Ishikawa (cell line): ENCODE measurements at regions not wholly inside any gene's neighbourhood (a gene's known extent, or its start where the extent isn't known, plus 50 kb on each side); places are given as distances from the start of the nearest gene placed in this dataset.

Source experiments
- CEBPB ChIP-seq: IDR thresholded peaks from 2 replicates; pipeline ENCODE4 v1.6.1; 2012
- CREB1 ChIP-seq: IDR thresholded peaks from 2 replicates; pipeline ENCODE4 v1.6.1; 2012; ENCODE audit warnings: low read depth
- EGR1 ChIP-seq: IDR thresholded peaks from 2 replicates; pipeline ENCODE4 v1.6.1; 2012
- EP300 ChIP-seq: IDR thresholded peaks from 2 replicates; pipeline ENCODE4 v1.6.1; 2012; ENCODE audit warnings: borderline replicate concordance
- FOXM1 ChIP-seq: IDR thresholded peaks from 2 replicates; pipeline ENCODE4 v1.6.1; 2012; ENCODE audit warnings: low read depth, borderline replicate concordance
- NFIC ChIP-seq: IDR thresholded peaks from 2 replicates; pipeline ENCODE4 v1.6.1; 2012
- RAD21 ChIP-seq: IDR thresholded peaks from 2 replicates; pipeline ENCODE4 v1.6.1; 2012; ENCODE audit warnings: low read depth
- TAF1 ChIP-seq: IDR thresholded peaks from 2 replicates; pipeline ENCODE4 v1.6.1; 2012; ENCODE audit warnings: low read depth, mild to moderate bottlenecking
- TCF12 ChIP-seq: IDR thresholded peaks from 2 replicates; pipeline ENCODE4 v1.6.1; 2012; ENCODE audit warnings: low read depth
- TEAD4 ChIP-seq: IDR thresholded peaks from 2 replicates; pipeline ENCODE4 v1.6.1; 2012
- YY1 ChIP-seq: IDR thresholded peaks from 2 replicates; pipeline ENCODE4 v1.6.1; 2012; ENCODE audit warnings: low read depth
- ZBTB7A ChIP-seq: IDR thresholded peaks from 2 replicates; pipeline ENCODE4 v1.6.1; 2012; ENCODE audit warnings: low read depth
- TF ChIP-seq, protein P1 (sequence below): IDR thresholded peaks from 2 replicates; pipeline ENCODE4 v1.6.1; 2012; ENCODE audit warnings: low read depth, mild to moderate bottlenecking
- TF ChIP-seq, protein P2 (sequence below): IDR thresholded peaks from 2 replicates; pipeline ENCODE4 v1.6.1; 2012
- TF ChIP-seq, protein P3 (sequence below): IDR thresholded peaks from 2 replicates; pipeline ENCODE4 v1.6.1; 2012

DNA sequence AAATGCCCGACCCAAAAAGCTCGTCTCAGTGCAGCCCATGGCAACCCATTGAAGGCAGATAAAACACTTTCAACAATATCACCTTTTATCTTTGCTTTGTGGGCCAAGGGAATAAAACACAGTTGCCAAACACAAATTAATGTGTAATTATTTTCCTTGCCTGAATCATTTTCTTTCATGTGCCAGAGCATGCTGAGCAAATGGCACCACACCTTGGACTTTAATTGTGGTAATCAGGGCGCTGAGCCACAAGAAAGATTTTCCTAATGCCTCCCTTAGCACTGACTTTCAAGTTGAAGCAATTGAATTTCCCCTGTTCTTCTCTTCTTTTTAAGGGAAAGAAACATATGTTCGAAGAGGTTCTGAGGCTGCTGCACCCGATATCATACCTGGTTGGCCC, 297.1 kb upstream of the MSX2 start:
- TF ChIP-seq FOXM1 (no peak), CREB1 (no peak), TAF1 (no peak), EGR1 (no peak), YY1 (no peak), EP300 (no peak), ZBTB7A (no peak), NFIC (no peak), TEAD4 (no peak), TCF12 (no peak), CEBPB (no peak)
- TF ChIP-seq, protein P1, sequence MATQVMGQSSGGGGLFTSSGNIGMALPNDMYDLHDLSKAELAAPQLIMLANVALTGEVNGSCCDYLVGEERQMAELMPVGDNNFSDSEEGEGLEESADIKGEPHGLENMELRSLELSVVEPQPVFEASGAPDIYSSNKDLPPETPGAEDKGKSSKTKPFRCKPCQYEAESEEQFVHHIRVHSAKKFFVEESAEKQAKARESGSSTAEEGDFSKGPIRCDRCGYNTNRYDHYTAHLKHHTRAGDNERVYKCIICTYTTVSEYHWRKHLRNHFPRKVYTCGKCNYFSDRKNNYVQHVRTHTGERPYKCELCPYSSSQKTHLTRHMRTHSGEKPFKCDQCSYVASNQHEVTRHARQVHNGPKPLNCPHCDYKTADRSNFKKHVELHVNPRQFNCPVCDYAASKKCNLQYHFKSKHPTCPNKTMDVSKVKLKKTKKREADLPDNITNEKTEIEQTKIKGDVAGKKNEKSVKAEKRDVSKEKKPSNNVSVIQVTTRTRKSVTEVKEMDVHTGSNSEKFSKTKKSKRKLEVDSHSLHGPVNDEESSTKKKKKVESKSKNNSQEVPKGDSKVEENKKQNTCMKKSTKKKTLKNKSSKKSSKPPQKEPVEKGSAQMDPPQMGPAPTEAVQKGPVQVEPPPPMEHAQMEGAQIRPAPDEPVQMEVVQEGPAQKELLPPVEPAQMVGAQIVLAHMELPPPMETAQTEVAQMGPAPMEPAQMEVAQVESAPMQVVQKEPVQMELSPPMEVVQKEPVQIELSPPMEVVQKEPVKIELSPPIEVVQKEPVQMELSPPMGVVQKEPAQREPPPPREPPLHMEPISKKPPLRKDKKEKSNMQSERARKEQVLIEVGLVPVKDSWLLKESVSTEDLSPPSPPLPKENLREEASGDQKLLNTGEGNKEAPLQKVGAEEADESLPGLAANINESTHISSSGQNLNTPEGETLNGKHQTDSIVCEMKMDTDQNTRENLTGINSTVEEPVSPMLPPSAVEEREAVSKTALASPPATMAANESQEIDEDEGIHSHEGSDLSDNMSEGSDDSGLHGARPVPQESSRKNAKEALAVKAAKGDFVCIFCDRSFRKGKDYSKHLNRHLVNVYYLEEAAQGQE = no peak
- TF ChIP-seq, protein P2, sequence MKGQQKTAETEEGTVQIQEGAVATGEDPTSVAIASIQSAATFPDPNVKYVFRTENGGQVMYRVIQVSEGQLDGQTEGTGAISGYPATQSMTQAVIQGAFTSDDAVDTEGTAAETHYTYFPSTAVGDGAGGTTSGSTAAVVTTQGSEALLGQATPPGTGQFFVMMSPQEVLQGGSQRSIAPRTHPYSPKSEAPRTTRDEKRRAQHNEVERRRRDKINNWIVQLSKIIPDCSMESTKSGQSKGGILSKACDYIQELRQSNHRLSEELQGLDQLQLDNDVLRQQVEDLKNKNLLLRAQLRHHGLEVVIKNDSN = no peak
- TF ChIP-seq, protein P3, sequence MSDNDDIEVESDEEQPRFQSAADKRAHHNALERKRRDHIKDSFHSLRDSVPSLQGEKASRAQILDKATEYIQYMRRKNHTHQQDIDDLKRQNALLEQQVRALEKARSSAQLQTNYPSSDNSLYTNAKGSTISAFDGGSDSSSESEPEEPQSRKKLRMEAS = no peak

DNA sequence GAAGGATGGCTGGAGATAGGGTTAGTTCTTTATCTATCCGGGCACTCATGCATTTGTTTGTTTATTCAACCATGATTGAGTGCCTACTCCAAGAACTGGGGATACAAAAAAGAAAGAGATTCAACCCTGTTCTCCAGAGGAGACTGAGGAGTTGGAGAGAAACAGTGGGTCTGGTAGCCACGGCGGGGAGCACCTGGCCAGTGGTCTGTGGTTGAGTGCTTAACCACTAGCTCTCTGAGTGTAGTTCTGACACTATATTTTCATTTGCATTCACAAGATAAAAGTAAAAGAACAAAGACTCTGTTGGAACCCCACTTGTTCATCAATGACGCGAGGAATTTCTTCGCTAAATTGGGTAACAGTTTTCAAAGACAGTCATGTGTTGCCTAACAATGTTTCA, 295.5 kb upstream of the MSX2 start:
- TF ChIP-seq, protein P2 = no peak

DNA sequence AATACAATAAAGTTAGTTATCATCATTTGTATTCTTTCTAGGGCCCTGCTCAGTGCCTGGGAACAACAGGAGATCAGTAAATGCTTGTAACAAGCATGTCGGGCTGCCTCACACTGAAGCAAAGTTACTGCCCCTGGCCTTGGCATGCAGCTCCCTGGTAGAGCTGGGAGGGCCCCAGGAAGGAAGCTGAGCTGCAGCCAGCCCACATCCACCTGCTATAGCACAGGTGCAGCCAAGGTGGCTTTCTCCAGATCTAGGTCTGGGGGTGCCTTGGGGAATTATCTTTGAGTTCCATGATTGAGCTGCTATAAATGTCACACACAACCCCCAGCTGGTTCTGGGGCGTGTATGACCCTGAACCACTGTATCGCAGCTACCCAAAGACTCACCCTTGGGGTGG, 293.4 kb upstream of the MSX2 start:
- no peak for TF ChIP-seq EGR1
- no peak for TF ChIP-seq TCF12
- TF ChIP-seq, protein P1 = no peak
- TF ChIP-seq TEAD4 = no peak
- TF ChIP-seq ZBTB7A = no peak
- TF ChIP-seq, protein P3 = no peak
- no peak for TF ChIP-seq CREB1
- no peak for TF ChIP-seq NFIC
- TF ChIP-seq FOXM1 = no peak
- no peak for TF ChIP-seq EP300
- no peak for TF ChIP-seq RAD21
- no peak for TF ChIP-seq CEBPB
- no peak for TF ChIP-seq YY1
- no peak for TF ChIP-seq TAF1
- TF ChIP-seq, protein P2 = no peak

DNA sequence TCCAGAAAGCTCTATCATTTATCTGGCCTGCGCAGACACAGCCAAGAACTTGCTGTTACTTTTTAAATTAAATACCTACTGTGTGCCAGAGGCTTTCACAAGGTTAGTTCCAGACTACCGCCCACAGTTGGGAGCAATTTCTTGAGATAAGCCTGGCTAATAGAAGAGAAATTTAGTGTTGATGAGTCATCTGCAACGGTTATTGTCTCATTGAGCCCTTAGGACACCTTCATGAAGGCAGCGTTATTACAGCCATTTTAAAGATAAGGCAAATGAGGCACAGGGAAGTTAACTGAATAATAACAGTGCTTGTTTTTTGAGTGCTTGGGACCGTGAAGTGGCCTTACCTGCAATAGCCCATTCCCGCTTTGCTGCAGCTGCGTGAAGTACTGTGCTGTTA, 292.9 kb upstream of the MSX2 start:
- TF ChIP-seq NFIC (no peak), EP300 (no peak), FOXM1 (no peak), RAD21 (no peak), TEAD4 (no peak)

DNA sequence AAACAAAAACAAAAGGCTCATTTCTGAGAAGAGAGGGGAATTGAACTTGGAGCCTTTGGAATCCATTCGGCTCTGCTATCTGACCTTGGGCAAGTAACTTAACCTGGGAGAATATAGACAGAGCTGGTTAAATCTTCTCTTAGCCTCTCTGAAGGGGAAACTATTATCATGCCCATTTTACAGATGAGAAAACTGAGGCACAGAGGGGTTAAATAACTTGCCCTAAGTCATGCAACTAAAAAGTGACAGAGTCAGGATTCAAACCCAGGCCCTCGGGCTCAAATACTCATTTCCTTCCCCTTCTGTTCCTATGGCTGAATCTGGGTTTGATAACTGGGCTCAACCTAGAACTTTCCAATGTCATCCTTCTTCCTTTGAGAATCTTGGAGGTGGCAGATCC, 291.3 kb upstream of the MSX2 start:
- TF ChIP-seq YY1 (no peak), TAF1 (no peak)

DNA sequence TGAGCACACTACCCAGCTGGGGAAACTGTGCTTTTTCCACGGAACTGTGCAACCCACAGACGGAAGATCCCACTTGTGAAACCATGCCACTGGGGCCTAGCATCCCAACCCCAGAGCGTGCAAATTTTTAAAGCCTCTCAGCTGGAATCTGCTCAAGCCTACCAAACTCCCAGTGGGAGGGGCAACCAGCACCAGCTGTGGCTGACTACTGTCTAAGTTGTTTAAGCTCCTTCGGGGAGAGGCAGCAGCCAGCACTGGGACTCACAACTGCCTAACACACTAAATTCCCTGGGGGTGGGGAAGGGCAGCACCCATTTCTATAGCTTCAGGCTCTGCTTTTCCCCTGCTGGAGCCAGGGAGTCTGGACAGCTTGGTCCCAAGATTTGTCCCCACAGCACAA, 287.6 kb upstream of the MSX2 start:
- TF ChIP-seq CEBPB = no peak
- TF ChIP-seq, protein P2 = no peak
